ENCODE measurements at regions not wholly inside any gene's neighbourhood (a gene's known extent, or its start where the extent isn't known, plus 50 kb on each side); places are given as distances from the start of the nearest gene placed in this dataset.

GRCh38 chr13:65093357-65093756 lies 2136.8 kb downstream of the PCDH9 start:
- H3K36me3 ChIP-seq (replicated peaks; ENCODE audit: insufficient read depth, low read depth): no peaks in the 10 kb centered on the region
- WGBS (ENCODE audit: low lambda C conversion rate, missing lambda C conversion rate): 54% methylated on average over 3 of the region's 3 CpGs
- H3K9me2 ChIP-seq (replicated peaks; ENCODE audit: insufficient read depth): no peaks in the 10 kb centered on the region
- H3K79me2 ChIP-seq: no peaks in the 10 kb centered on the region
- no peak overlapping the region for H3K4me3 ChIP-seq
- DNase-seq (ENCODE audit: low spot score): no peak
- TF ChIP-seq CTCF (IDR thresholded peaks at IDR 0.05; ENCODE audit: poor library complexity) (no peak), EZH2 (IDR thresholded peaks at IDR 0.05; ENCODE audit: borderline replicate concordance) (no peak), EZH2phosphoT487 (IDR thresholded peaks at IDR 0.05; ENCODE audit: low read depth, severe bottlenecking, unreplicated experiment) (no peak)
- no peaks in the 10 kb centered on the region for H3K27me3 ChIP-seq
- H3K9me3 ChIP-seq (ENCODE audit: low read depth): no peaks in the 10 kb centered on the region
- H2AFZ ChIP-seq: no peak overlapping the region
- peaks cover 5% of the 10 kb centered on the region for H3K4me1 ChIP-seq (ENCODE audit: insufficient read depth)
- no peaks in the 10 kb centered on the region for H4K20me1 ChIP-seq (ENCODE audit: insufficient read depth, poor library complexity, severe bottlenecking)
- H3K4me2 ChIP-seq: no peak overlapping the region
- no peak overlapping the region for H3K27ac ChIP-seq

- Histone ChIP-seq H3K9me2 (replicated peaks; ENCODE audit: insufficient read depth) (no peaks in the 10 kb centered on the region), H3K9me3 (ENCODE audit: low read depth) (no peaks in the 10 kb centered on the region), H3K27me3 (no peaks in the 10 kb centered on the region), H3K4me2 (no peak overlapping the region), H4K20me1 (ENCODE audit: insufficient read depth, poor library complexity, severe bottlenecking) (no peaks in the 10 kb centered on the region), H3K27ac (no peak overlapping the region), H3K4me1 (ENCODE audit: insufficient read depth) (peaks cover 5% of the 10 kb centered on the region), H2AFZ (no peak overlapping the region), H3K36me3 (replicated peaks; ENCODE audit: insufficient read depth, low read depth) (no peaks in the 10 kb centered on the region), H3K4me3 (no peak overlapping the region), H3K79me2 (no peaks in the 10 kb centered on the region)
- DNase-seq (ENCODE audit: low spot score): no peak
- TF ChIP-seq EZH2 (IDR thresholded peaks at IDR 0.05; ENCODE audit: borderline replicate concordance) (no peak), EZH2phosphoT487 (IDR thresholded peaks at IDR 0.05; ENCODE audit: low read depth, severe bottlenecking, unreplicated experiment) (no peak), CTCF (IDR thresholded peaks at IDR 0.05; ENCODE audit: poor library complexity) (no peak)
- 72% methylated on average over 2 of the region's 2 CpGs for WGBS (ENCODE audit: low lambda C conversion rate, missing lambda C conversion rate)
Observed at GRCh38 chr13:65091031-65091430, 2139.1 kb downstream of the PCDH9 start.

- Histone ChIP-seq H3K9me3 (ENCODE audit: low read depth) (no peaks in the 10 kb centered on the region), H3K4me3 (no peak overlapping the region), H3K9me2 (replicated peaks; ENCODE audit: insufficient read depth) (no peaks in the 10 kb centered on the region), H3K4me1 (ENCODE audit: insufficient read depth) (peaks cover under 1% of the 10 kb centered on the region), H3K79me2 (no peaks in the 10 kb centered on the region), H3K27me3 (no peaks in the 10 kb centered on the region), H3K36me3 (replicated peaks; ENCODE audit: insufficient read depth, low read depth) (no peaks in the 10 kb centered on the region), H3K27ac (no peak overlapping the region), H2AFZ (no peak overlapping the region), H3K4me2 (no peak overlapping the region), H4K20me1 (ENCODE audit: insufficient read depth, poor library complexity, severe bottlenecking) (no peaks in the 10 kb centered on the region)
- TF ChIP-seq CTCF (IDR thresholded peaks at IDR 0.05; ENCODE audit: poor library complexity) (no peak), EZH2 (IDR thresholded peaks at IDR 0.05; ENCODE audit: borderline replicate concordance) (no peak), EZH2phosphoT487 (IDR thresholded peaks at IDR 0.05; ENCODE audit: low read depth, severe bottlenecking, unreplicated experiment) (no peak)
- DNase-seq (ENCODE audit: low spot score): no peak
Observed at GRCh38 chr13:65090186-65090585, 2139.9 kb downstream of the PCDH9 start.

- H3K9me2 ChIP-seq (replicated peaks; ENCODE audit: insufficient read depth): no peaks in the 10 kb centered on the region
- H3K27ac ChIP-seq: no peak overlapping the region
- no peaks in the 10 kb centered on the region for H3K9me3 ChIP-seq (ENCODE audit: low read depth)
- H3K27me3 ChIP-seq: no peaks in the 10 kb centered on the region
- no peak overlapping the region for H3K4me2 ChIP-seq
- DNase-seq (ENCODE audit: low spot score): no peak
- H3K79me2 ChIP-seq: no peaks in the 10 kb centered on the region
- H2AFZ ChIP-seq: no peak overlapping the region
- TF ChIP-seq CTCF (IDR thresholded peaks at IDR 0.05; ENCODE audit: poor library complexity) (no peak), EZH2phosphoT487 (IDR thresholded peaks at IDR 0.05; ENCODE audit: low read depth, severe bottlenecking, unreplicated experiment) (no peak), EZH2 (IDR thresholded peaks at IDR 0.05; ENCODE audit: borderline replicate concordance) (no peak)
- H4K20me1 ChIP-seq (ENCODE audit: insufficient read depth, poor library complexity, severe bottlenecking): no peaks in the 10 kb centered on the region
- no peaks in the 10 kb centered on the region for H3K4me1 ChIP-seq (ENCODE audit: insufficient read depth)
- no peaks in the 10 kb centered on the region for H3K36me3 ChIP-seq (replicated peaks; ENCODE audit: insufficient read depth, low read depth)
- no peak overlapping the region for H3K4me3 ChIP-seq
Observed at GRCh38 chr13:65088906-65089305, 2141.2 kb downstream of the PCDH9 start.

Data from hepatocyte (in vitro differentiated cells).